Activated naive CD8-positive, alpha-beta T cell treated with anti-CD3 and anti-CD28 coated beads, Interleukin-2, amount 50 U/mL, for 24 hours (primary cell): ENCODE measurements at regions not wholly inside any gene's neighbourhood (a gene's known extent, or its start where the extent isn't known, plus 50 kb on each side); places are given as distances from the start of the nearest gene placed in this dataset.
A peak's percentile ranks its signal among the peaks of the same experiment; 100 is the strongest.
"Not testable (repeated sequence)": the region's sequence is repeated elsewhere in the genome, so short reads cannot be mapped to it uniquely, and the experiment has no call there.

Source experiments
- ATAC-seq: fragments of 150-1000 bp; cut with Tn5 transposase; one replicate; pipeline ENCODE4 v1.10.0; 2021
- DNase-seq: peaks from one replicate; pipeline ENCODE4 v3.0.0; 2021
- H3K27ac Mint-ChIP-seq: one replicate; pipeline ENCODE4 v1.8.0; 2021; ENCODE audit warnings: mild to moderate bottlenecking, mixed read lengths
- H3K27me3 Mint-ChIP-seq: one replicate; pipeline ENCODE4 v1.8.0; 2021; ENCODE audit warnings: mixed read lengths
- H3K36me3 Mint-ChIP-seq: one replicate; pipeline ENCODE4 v1.8.0; 2021; ENCODE audit warnings: low read depth, mixed read lengths
- H3K4me1 Mint-ChIP-seq: one replicate; pipeline ENCODE4 v1.8.0; 2021; ENCODE audit warnings: mixed read lengths
- H3K4me3 Mint-ChIP-seq: one replicate; pipeline ENCODE4 v1.8.0; 2021; ENCODE audit warnings: mild to moderate bottlenecking, moderate library complexity, mixed read lengths
- H3K9me3 Mint-ChIP-seq: one replicate; pipeline ENCODE4 v1.8.0; 2021; ENCODE audit warnings: mixed read lengths

DNA sequence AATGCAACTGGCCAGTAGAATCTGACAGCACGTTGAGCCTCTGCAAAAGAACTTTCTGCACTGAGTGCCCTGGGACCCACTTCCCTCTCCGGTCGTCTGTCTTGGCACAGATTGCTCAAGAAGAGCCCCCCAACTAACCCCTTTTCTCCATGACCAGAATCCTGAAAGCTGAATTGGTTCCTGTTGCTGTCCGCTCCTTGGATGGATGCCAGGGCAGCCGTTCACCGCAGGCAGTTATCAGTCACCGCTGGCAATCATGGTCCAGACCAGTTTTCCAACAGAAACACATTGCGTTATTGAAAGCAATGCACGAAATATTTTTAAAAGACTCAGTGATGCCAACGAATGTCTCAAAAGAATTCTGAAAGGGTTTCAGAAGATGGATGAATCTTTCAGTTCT is 733.7 kb upstream of the FRG1 start:
- no peak for DNase-seq
- no peak overlapping the region for H3K4me3 Mint-ChIP-seq
- no peak for ATAC-seq
- H3K27me3 Mint-ChIP-seq: no peaks in the 10 kb centered on the region
- H3K27ac Mint-ChIP-seq: no peak overlapping the region
- H3K9me3 Mint-ChIP-seq: peaks cover 11% of the 10 kb centered on the region
- H3K36me3 Mint-ChIP-seq: no peaks in the 10 kb centered on the region
- no peaks in the 10 kb centered on the region for H3K4me1 Mint-ChIP-seq

DNA sequence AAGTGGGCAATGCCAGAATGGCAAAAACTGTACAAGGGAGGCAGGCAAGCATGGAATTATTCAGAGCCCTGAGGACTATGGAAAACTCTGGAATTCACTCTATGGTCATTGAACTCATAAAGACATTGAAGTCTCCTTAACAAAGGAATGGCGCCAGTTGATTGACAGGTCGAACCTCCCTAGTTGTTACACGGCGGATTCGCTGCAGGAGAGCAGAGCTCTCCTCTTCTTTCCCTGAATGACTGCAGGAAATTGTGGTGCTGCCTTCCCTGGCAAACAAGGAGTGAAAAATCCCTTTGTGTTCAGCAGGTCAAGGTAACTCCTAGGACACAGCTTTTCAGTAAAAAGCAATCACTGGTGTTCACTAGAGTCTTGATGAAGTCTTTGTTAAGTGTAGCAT is 732.8 kb upstream of the FRG1 start:
- Mint-ChIP-seq H3K36me3 (no peaks in the 10 kb centered on the region), H3K27me3 (no peaks in the 10 kb centered on the region), H3K27ac (no peak overlapping the region), H3K9me3 (peaks cover 11% of the 10 kb centered on the region), H3K4me1 (no peaks in the 10 kb centered on the region), H3K4me3 (no peak overlapping the region)
- DNase-seq: no peak
- ATAC-seq: no peak

DNA sequence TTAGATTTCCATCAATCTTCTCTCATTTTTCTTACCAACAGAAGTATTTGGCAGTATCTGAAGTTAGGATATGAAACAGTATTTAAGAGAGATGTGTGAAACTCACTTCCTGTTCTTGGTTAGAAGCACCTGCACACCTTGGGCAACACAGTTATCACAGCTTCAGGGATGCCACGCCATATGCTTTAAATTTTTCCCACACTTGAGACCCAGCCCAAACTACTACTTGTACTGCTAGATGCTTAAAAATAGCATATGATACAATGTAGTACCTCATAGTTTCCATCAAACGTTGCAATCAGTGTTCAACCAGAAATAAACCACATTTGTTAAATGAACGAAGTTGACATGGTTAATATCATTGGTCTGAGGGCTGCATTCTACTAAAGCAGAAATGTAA is 725.1 kb upstream of the FRG1 start:
- no peak for ATAC-seq
- Mint-ChIP-seq H3K36me3 (no peaks in the 10 kb centered on the region), H3K27ac (no peak overlapping the region)

DNA sequence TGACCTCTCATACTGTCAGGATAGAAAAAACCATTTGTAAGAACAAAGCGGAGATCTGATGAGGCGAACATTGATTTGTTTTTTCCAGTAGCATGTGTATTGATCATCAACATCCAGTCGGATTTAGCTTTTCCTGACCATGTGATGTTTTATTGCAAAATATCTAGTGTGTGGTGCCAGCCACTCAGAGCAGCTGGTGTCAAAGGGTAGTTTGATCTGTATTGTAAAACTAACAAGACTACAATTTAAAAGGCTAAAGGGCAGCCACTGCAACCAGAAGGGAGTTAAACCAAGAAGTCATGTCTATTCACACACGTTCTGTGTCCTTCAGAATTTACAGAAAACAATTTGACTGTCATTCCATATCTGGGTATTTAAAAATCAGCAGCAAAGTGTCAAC is 719.0 kb upstream of the FRG1 start:
- Mint-ChIP-seq H3K4me3 (no peak overlapping the region), H3K27me3 (no peaks in the 10 kb centered on the region), H3K9me3 (peaks cover 8% of the 10 kb centered on the region)

More for the DNA sequence above, 725.1 kb upstream of the FRG1 start:
- Mint-ChIP-seq H3K4me1 (no peaks in the 10 kb centered on the region), H3K4me3 (no peak overlapping the region), H3K9me3 (peaks cover 15% of the 10 kb centered on the region), H3K27me3 (no peaks in the 10 kb centered on the region)
- DNase-seq: no peak

DNA sequence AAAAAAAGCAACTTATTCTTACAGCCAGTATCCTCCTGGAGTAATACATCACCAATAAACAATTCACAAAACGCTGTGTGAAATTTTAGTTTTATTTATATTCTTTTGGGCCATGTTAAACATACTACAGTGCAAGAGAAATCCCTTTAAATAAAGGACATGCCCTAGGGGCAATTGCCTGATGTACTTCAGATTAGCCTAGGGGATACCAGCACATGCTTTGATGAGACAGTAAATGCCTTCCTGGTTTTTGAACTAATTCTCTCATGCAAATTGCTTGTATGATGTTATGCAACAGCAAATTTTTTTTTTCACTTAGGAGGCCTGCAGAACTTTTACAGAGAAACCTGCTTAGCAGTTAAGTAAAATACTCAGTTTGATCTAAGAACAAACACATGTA is 711.9 kb upstream of the FRG1 start:
- ATAC-seq (no peak), DNase-seq (no peak)
- Mint-ChIP-seq H3K9me3 (no peaks in the 10 kb centered on the region), H3K4me3 (no peak overlapping the region), H3K36me3 (no peaks in the 10 kb centered on the region), H3K27ac (no peak overlapping the region), H3K4me1 (no peaks in the 10 kb centered on the region), H3K27me3 (no peaks in the 10 kb centered on the region)

More for the DNA sequence above, 719.0 kb upstream of the FRG1 start:
- H3K27ac Mint-ChIP-seq: no peak overlapping the region
- H3K36me3 Mint-ChIP-seq: no peaks in the 10 kb centered on the region
- ATAC-seq (no peak), DNase-seq (no peak)
- H3K4me1 Mint-ChIP-seq: no peaks in the 10 kb centered on the region

DNA sequence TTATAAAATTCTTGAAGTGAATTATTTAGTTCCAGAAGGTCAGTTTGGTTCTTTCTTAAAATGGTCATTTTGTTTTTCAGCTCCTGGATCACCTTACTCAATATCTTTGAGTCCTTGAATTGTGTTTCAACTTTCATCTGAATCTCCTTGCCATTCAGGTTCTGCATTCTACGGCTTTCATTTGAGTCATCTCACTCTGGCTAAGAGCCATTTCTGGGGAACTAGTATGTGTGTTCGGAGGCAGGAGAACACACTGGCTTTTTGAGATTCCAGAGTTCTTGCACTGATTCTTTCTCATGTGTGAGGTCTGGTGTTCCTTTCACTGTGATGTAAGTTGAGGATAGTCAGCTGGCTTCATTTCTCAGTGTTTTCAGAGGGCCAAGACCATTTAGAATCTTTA is 708.4 kb upstream of the FRG1 start:
- Mint-ChIP-seq H3K4me3 (no peak overlapping the region), H3K27me3 (no peaks in the 10 kb centered on the region), H3K36me3 (no peaks in the 10 kb centered on the region), H3K4me1 (no peaks in the 10 kb centered on the region), H3K9me3 (peaks cover 4% of the 10 kb centered on the region), H3K27ac (no peak overlapping the region)
- ATAC-seq (no peak), DNase-seq (no peak)

DNA sequence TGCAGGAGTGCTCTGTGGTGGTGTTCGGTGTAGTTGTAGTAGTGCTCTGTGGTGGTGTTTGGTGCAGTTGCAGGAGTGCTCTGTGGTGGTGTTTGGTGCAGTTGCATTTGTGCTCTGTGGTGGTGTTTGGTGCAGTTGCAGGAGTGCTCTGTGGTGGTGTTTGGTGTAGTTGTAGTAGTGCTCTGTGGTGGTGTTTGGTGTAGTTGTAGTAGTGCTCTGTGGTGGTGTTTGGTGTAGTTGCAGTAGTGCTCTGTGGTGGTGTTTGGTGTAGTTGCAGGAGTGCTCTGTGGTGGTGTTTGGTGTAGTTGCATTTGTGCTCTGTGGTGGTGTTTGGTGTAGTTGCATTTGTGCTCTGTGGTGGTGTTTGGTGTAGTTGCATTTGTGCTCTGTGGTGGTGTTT is 706.9 kb upstream of the FRG1 start:
- not testable (repeated sequence) for ATAC-seq, H3K4me1 Mint-ChIP-seq, H3K27me3 Mint-ChIP-seq, H3K27ac Mint-ChIP-seq, H3K4me3 Mint-ChIP-seq, H3K36me3 Mint-ChIP-seq, H3K9me3 Mint-ChIP-seq
- DNase-seq: peak; percentile 10

DNA sequence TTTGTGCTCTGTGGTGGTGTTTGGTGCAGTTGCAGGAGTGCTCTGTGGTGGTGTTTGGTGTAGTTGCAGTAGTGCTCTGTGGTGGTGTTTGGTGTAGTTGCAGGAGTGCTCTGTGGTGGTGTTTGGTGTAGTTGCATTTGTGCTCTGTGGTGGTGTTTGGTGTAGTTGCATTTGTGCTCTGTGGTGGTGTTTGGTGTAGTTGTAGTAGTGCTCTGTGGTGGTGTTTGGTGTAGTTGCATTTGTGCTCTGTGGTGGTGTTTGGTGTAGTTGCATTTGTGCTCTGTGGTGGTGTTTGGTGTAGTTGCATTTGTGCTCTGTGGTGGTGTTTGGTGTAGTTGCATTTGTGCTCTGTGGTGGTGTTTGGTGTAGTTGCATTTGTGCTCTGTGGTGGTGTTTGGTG is 705.7 kb upstream of the FRG1 start:
- not testable (repeated sequence) for H3K27me3 Mint-ChIP-seq, DNase-seq, H3K4me1 Mint-ChIP-seq, H3K36me3 Mint-ChIP-seq, H3K4me3 Mint-ChIP-seq, H3K27ac Mint-ChIP-seq, ATAC-seq, H3K9me3 Mint-ChIP-seq

DNA sequence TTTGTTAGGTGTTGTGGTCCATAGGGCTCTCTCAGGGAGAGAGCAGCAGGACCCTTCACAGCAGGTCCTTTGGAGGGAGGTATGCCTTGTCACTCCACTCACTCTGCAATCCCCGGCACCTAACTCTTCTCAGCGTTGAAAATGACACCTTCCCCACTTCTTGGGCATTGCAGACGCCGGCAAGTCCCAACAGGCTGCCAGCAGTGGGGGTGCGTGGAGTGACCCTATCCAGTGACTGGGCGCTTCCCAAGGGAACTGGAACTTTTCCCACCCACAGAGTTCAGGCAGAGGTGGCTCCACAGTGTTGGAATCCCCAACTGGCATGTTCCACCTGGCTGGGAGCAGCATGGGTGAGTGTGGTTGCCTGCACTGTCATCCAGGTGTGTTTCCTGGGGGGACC is 705.1 kb upstream of the FRG1 start:
- no peaks in the 10 kb centered on the region for H3K4me1 Mint-ChIP-seq
- H3K9me3 Mint-ChIP-seq: peaks cover 4% of the 10 kb centered on the region
- no peaks in the 10 kb centered on the region for H3K36me3 Mint-ChIP-seq
- ATAC-seq (no peak), DNase-seq (no peak)
- no peak overlapping the region for H3K4me3 Mint-ChIP-seq
- no peaks in the 10 kb centered on the region for H3K27me3 Mint-ChIP-seq
- no peak overlapping the region for H3K27ac Mint-ChIP-seq

DNA sequence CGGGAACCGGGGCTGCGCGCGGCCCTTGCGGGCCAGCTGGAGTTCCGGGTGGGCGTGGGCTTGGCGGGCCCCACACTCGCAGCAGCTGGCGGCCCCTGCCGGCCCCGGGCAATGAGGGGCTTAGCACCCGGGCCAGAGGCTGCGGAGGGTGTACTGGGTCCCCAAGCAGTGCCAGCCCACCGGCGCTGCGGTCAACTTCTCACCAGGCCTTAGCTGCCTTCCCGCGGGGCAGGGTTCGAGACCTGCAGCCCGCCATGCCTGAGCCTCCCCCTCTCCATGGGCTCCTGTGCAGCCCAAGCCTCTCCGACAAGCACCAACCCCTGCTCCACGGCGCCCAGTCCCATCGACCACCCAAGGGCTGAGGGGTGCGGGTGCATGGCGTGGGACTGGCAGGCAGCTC is 704.4 kb upstream of the FRG1 start:
- H3K36me3 Mint-ChIP-seq, DNase-seq, H3K27me3 Mint-ChIP-seq, H3K4me3 Mint-ChIP-seq, ATAC-seq, H3K27ac Mint-ChIP-seq, H3K9me3 Mint-ChIP-seq, H3K4me1 Mint-ChIP-seq: not testable (repeated sequence)

DNA sequence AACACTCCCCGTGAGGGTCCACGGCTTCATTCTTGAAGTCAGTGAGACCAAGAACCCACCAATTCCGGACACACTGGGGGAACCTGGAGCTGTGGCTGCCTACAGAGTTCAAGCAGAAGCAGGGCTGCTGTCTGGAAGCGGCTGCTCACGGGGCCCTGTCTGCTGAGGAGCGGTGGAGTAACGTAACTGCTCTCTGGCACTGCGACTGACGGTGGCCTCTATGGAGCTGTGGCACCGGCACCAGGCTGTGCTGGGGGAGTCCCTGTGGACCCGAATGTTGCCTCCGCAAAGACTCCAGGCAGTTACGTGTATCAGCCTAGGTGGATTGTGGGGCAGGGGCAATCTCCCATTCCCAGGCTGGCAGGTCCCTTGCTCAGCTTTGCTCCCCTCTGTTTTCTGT is 703.3 kb upstream of the FRG1 start:
- H3K27me3 Mint-ChIP-seq: no peaks in the 10 kb centered on the region
- peaks cover 4% of the 10 kb centered on the region for H3K9me3 Mint-ChIP-seq
- H3K36me3 Mint-ChIP-seq: no peaks in the 10 kb centered on the region
- H3K4me1 Mint-ChIP-seq: no peaks in the 10 kb centered on the region
- no peak for DNase-seq
- ATAC-seq: no peak
- H3K4me3 Mint-ChIP-seq: no peak overlapping the region
- no peak overlapping the region for H3K27ac Mint-ChIP-seq

DNA sequence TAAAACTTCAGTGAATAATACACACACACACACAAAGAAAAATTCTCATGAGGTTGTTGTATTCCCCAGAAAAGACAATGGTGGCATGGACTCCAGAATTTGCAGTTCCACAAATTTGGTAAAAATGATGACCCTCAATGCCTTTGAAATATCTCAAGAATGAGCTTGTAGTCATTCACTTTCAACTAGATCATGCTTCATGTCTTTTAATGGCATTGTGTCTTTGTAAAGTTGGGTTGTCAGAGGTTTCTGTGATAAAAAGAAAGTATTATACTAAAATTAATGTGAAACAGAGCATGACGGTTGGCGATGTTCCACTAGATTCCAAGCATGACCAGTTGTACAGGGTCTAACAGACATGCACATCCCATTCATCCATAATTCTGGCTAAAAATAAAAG is 685.0 kb upstream of the FRG1 start:
- H3K9me3 Mint-ChIP-seq: peaks cover 21% of the 10 kb centered on the region
- H3K4me1 Mint-ChIP-seq: no peaks in the 10 kb centered on the region
- H3K4me3 Mint-ChIP-seq: no peak overlapping the region
- H3K27ac Mint-ChIP-seq: no peak overlapping the region
- DNase-seq (no peak), ATAC-seq (no peak)
- H3K27me3 Mint-ChIP-seq: no peaks in the 10 kb centered on the region
- H3K36me3 Mint-ChIP-seq: no peaks in the 10 kb centered on the region

DNA sequence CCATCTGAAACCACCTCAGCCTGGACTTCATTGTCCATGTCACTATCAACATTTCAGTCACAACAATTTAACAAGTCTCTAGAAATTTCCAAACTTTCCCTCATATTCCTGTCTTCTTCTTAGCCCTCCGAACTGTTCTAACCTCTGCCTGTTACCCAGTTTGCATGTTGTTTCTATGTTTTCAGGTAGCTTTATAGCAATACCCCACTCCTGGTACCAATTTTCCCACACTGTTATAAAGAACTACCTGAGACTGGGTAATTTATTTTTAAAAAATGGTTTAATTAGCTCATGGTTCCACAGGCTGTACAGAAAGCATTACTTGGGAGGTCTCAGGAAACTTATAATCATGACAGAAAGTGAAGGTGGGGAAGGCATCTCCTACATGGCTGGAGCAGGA is 679.2 kb upstream of the FRG1 start:
- H3K4me1 Mint-ChIP-seq: no peaks in the 10 kb centered on the region
- H3K27me3 Mint-ChIP-seq: no peaks in the 10 kb centered on the region
- H3K36me3 Mint-ChIP-seq: no peaks in the 10 kb centered on the region
- no peak overlapping the region for H3K27ac Mint-ChIP-seq
- peaks cover 16% of the 10 kb centered on the region for H3K9me3 Mint-ChIP-seq
- ATAC-seq: no peak
- DNase-seq: no peak
- no peak overlapping the region for H3K4me3 Mint-ChIP-seq

DNA sequence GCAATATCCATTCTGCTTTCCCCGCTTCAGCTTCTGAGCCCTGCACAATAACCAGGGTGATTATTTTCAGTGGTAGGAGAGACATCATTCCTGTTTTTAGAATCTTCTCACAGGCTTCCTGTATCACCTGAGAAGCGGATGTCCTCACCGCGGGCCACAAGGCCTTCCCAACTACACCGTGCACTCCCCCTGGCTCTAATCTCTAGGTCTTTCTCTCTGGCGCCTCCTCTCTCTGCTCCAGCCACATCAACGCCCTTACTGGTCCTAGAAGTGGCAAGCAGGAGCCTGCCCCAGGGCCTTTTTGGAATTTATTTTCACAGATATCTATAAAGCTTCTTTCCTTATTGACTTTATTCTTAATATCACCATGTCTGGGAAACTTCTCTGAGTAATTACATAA is 675.2 kb upstream of the FRG1 start:
- Mint-ChIP-seq H3K27me3 (no peaks in the 10 kb centered on the region), H3K4me1 (no peaks in the 10 kb centered on the region), H3K27ac (no peak overlapping the region), H3K9me3 (peaks cover 23% of the 10 kb centered on the region), H3K4me3 (no peak overlapping the region), H3K36me3 (no peaks in the 10 kb centered on the region)
- DNase-seq (no peak), ATAC-seq (no peak)

DNA sequence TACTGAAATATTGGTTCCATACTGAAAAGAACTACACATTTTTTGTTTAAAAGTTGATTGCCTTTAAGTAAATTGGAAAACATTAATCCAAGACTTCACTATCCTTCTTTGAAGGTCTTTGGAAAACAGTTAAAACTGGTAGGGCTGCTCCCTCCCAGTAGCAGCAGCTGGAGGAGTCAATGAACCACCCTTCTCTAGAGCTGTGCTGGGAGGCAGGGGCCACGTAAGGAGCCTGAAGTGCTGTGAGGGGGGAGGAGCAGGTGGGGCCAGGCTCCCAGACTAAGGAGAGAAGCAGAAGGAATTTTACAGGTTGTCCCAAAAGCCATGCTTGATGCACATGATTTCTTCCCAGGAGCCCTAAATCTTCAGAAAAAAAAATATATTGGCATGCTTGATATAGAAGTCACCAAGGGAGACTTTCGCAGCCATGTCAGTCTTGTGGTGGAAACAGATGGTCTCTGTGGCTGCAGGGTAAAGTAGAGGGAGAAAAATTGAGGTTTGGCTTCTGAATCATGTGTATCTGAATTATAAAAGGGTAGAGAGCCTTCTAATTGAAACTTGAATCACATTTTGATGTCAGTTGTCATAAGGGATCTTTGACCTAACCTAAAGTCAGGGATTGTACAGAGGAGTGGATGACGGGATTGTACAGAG is 673.2 kb upstream of the FRG1 start:
- Mint-ChIP-seq H3K27ac (no peak overlapping the region), H3K36me3 (no peaks in the 10 kb centered on the region), H3K4me1 (no peaks in the 10 kb centered on the region), H3K4me3 (no peak overlapping the region), H3K27me3 (no peaks in the 10 kb centered on the region), H3K9me3 (peaks cover 15% of the 10 kb centered on the region)
- no peak for DNase-seq
- ATAC-seq: no peak

DNA sequence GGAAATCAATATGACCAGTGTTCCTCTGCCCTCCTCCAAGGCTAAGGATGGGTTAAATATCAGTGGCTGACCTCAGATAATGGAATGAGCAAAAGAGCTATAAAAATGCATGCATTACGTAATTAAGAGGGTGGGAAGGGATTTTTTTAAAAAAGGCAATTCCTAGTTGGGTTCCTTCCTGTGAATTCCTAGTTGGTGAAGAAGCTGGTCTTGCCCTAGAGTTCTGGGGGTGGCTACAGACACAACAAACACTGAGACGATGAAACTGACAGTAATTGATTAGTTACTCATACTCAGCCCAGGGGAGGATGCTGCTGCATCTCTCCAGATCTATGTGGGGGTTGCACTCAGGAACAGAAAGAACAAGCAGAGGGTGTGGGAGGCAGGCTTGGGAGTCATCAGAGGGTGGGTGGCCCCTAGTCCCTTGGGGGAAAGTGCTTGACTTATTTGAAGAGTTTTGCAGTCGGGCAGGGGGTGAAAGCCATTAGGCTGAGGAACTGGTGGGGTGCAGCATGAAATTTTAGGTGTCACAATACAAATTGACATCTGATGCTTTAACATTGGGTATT is 662.0 kb upstream of the FRG1 start:
- no peak for DNase-seq
- Mint-ChIP-seq H3K4me3 (no peak overlapping the region), H3K4me1 (no peaks in the 10 kb centered on the region), H3K36me3 (no peaks in the 10 kb centered on the region), H3K27ac (no peak overlapping the region), H3K27me3 (no peaks in the 10 kb centered on the region), H3K9me3 (peaks cover 11% of the 10 kb centered on the region)
- no peak for ATAC-seq
